GM18507 (cell line): ENCODE measurements at regions not wholly inside any gene's neighbourhood (a gene's known extent, or its start where the extent isn't known, plus 50 kb on each side); places are given as distances from the start of the nearest gene placed in this dataset.

Source experiments
- DNase-seq: peaks from one replicate; pipeline ENCODE4 v3.0.0; 2011; ENCODE audit warnings: low read depth; ENCODE audit not compliant: insufficient read length; ENCODE audit errors: extremely low spot score
- FAIRE-seq: peaks from 2 replicates; lab custom pipeline; 2011; peaks lifted over from hg19 to GRCh38; lab: Jason Lieb, UNC

- FAIRE-seq: no peak
- no peak for DNase-seq
Measured at GRCh38 chr3:66588340-66588847, 87.6 kb upstream of the LRIG1 start.

DNA sequence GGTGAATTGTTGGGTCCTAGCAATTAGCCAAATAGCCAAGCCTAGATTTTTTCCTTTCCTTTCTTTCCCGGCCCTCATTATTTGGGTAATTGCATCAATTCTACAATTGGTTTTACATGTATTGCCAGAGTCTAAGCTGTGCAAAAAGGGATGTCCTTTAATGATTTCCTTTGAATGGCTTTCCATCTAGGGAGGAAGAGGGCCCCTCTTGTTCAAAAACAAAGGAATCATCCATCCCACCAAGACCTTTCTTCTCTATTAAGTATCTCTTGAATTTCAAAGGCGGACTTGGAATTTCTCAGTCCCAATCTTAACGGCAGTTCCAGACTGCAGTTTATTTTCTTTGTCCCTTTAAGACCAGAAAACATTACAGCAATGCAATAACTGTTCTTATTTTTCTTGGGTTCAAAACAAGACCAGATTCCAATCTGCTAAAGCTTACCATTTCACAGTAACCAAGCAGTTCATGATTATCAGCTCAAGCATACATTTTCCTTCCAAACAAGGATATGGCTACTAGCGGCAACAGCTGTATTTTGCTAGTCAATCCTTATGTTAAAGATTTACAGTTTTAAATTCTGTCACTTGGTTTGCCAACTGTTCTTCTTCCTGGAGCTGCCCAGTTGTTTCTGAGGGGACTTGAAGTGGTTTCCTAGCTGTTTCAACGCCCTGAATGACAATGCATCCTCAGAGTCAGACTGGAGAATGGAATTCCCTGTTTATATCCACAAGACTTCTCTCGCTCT is 91.4 kb upstream of the LRIG1 start:
- FAIRE-seq: no peak
- DNase-seq: no peak

DNA sequence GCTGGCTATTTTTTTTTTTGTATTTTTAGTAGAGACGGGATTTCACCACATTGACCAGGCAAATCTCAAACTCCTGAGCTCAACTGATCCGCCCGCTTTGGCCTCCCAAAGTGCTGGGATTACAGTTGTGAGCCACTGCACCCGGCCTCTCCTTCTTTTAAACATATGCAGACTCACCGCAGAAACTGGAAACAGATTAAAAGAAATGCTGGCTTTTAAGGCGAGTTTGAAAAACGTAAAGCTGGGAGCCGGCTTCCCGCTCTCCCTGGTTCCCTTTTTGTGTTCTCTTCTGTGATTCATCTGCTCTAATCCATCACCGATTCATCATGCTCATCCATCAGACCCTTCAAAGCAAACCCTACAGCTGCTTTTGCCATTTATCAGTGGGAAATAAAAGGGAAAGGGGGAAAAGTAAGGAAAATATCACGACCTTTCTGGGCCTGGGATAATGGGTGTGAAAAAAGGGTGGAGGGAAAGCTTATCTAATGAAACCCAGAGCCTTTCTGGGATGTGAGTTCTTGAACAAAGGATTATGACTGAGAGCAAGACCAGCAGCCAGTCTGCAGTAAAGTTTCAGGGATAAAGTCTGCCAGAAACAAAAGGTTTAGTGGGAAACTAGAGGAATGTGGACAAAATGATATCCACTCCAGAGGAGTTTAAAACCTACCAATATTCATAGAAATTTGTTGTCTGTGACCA is 92.3 kb upstream of the LRIG1 start:
- DNase-seq: no peak
- no peak for FAIRE-seq

GRCh38 chr3:66593978-66594377 is 93.2 kb upstream of the LRIG1 start:
- FAIRE-seq: no peak

DNA sequence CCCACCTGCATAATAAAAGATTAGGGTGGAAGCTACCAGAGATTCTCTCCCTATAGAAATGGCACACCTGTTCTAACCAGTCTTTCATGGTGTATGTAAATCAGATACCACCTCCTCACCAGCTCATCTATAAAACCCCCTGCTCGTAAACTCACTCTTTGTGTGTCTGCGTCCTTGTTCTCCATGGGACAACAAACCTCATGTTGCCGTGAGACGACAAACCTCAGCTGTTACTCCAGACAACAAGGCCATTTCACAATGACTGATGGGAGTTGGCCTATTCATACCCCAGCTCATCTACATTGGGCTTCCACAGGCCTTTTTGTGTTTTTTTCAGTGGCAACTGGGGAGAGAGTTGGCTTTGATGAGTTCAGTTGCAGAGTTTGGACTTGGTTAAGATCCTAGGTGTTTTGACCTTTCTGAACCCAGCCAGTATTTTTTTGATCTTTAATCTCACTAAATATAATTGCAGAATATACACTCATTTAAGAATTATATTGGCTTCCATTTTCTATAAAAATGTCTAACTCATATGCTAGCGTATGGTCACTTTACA is 96.6 kb upstream of the LRIG1 start:
- no peak for FAIRE-seq
- DNase-seq: no peak

More at GRCh38 chr3:66593978-66594377, 93.2 kb upstream of the LRIG1 start:
- no peak for DNase-seq

GRCh38 chr3:66598168-66598567 is 97.3 kb upstream of the LRIG1 start:
- DNase-seq (no peak), FAIRE-seq (no peak)

DNA sequence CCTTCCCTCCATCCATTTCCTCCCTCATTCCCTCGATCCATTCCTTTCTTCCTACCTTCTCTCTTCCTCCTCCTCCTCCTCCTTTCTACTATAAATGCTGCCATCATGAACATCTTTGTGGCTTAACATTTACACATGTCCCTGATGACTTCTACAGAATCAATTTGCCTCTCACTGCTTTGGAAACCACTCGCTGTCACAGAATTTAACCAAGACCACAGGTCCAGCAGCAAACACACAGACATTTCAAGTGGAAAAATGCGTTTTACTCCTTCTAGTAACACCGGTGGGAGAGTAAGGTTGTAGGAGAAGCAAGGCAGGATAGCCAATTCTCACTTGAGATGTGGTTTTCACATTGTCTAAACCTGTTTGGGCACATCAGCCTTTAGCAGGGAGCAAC is 101.4 kb upstream of the LRIG1 start:
- FAIRE-seq: no peak
- DNase-seq: no peak

DNA sequence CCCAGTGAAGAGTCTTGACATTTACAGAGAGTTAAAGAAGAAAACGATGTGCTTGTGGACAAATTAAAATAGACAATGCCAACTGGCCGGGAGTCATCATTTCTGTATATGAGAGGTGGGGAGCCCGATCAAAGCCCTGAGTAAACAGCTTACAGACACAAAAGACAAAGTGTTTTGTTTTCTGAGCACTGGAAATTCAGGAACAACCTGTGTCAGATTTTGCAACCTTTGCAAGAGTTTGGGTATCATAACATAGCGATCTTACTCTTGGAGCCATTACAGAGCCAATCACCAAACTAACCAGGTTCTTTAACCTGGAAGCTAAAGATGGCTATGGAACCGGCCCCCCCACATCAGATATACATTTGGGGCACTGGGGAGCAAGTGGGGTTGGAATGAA is 101.9 kb upstream of the LRIG1 start:
- DNase-seq: no peak
- no peak for FAIRE-seq

DNA sequence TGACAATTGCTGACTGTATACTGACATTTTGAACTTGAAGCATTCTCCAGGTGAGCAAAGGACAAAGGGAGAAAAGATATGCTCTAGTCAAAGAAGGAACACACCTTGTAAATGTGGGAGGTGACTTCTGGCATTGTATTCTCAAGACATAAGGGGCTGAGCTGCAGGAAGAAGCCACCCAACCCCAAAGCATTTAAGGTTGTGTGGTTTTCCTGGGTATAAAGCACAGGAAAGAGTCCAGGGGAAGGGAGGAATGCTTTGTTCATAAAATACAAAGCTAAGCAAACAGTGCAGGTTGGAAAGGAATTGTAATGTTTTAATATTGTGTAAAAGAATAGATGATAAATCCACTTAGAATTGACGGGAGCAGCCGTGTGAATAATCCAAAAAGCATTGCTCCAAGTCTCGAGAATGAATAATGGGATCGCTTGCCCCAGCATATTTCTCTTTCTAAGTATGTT is 102.4 kb upstream of the LRIG1 start:
- DNase-seq (no peak), FAIRE-seq (no peak)

DNA sequence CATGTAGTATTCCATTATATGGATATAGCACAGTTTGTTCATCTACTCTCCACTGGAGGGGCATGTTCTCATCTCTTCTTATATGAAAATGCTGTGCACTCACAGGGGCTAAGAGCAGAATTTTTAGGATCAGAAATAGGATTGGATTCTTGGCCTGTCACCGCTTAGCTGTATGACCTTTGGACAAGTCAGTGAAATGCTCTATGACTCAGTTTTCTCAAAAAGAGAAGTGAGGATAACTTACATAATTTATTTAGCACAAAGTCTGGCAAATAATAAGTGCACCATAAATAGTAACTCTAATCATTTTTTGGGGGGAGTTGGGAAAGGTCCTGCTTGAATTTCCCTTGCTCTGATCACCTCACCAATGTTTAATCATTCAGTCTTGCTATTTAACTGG is 103.7 kb upstream of the LRIG1 start:
- FAIRE-seq: no peak
- no peak for DNase-seq

GRCh38 chr3:66606126-66606525 is 105.3 kb upstream of the LRIG1 start:
- DNase-seq (no peak), FAIRE-seq (no peak)

DNA sequence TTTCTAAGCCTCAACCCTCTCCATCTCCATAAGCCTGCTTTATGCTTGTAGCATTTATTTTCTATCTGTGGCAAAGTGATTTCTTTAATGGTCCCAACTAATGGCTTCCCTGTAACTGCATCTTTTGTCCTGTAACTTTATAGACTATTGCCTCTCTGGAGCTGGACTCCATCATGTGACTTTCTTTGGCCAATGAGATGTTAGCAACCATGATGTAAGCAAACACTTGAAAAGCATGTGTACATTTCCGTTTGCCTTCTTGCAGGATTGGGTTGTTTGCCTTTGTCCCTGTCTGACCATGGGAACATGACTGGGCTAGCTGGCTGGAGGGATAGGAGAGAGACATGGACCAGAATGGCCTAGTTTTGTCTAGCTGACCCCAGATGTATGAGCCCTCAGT is 106.0 kb upstream of the LRIG1 start:
- DNase-seq (no peak), FAIRE-seq (no peak)

GRCh38 chr3:66609660-66610561 is 109.1 kb upstream of the LRIG1 start:
- no peak for DNase-seq
- no peak for FAIRE-seq

DNA sequence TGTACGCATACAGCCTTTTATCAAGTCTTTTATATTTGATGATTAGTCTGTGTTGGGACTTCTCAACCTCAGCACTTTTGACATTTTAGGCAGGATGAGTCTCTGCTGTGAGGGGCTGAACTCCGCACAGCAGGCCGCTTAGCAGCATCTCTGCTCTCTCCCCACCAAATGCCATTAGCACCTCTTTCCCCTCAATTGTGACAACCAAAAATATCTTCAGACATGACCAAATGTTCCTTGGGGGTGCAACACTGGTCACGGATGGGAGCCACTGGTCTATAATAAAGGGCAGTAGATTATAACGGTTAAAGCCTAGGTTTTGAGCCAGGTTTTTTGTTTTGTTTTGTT is 109.7 kb upstream of the LRIG1 start:
- no peak for FAIRE-seq

DNA sequence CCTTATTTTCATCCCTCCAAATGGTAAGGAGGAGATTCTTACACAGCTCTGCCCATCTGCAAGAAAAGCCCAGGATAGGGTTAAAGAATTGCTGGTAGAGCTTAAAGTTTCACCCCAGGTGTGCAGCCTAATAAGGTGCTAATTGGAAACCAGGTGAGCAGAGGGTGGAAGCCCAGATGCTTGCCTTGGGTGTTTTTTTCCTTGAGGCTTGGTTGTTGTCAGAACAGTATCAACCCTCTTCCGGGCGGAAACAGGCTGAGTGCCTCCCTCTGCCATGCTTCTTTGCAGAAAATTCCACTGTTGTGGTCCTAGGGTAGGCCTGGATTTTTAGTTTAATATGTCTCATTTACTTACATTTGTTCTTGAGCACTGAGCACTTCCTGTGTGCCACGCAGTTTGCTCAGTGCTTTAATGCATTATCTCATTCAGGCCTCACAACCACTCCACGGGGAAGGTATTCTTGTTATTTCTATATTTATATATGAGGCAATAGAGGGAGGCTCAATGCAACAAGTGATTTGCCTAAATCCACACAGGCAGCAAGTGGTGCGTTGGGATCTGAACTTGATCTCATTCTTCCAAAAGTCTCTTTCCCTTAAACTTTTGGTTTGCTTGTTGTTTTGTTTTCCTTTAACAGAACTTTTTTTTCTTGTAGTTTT is 115.0 kb upstream of the LRIG1 start:
- FAIRE-seq: no peak
- DNase-seq: no peak

More for the DNA sequence above, 109.7 kb upstream of the LRIG1 start:
- DNase-seq: no peak

- FAIRE-seq: no peak
- DNase-seq: no peak
Measured at GRCh38 chr3:66617351-66617750, 116.5 kb upstream of the LRIG1 start.

GRCh38 chr3:66618066-66618465 is 117.2 kb upstream of the LRIG1 start:
- no peak for DNase-seq

GRCh38 chr3:66620296-66620695 is 119.5 kb upstream of the LRIG1 start:
- FAIRE-seq: no peak
- no peak for DNase-seq

More at GRCh38 chr3:66618066-66618465, 117.2 kb upstream of the LRIG1 start:
- no peak for FAIRE-seq

DNA sequence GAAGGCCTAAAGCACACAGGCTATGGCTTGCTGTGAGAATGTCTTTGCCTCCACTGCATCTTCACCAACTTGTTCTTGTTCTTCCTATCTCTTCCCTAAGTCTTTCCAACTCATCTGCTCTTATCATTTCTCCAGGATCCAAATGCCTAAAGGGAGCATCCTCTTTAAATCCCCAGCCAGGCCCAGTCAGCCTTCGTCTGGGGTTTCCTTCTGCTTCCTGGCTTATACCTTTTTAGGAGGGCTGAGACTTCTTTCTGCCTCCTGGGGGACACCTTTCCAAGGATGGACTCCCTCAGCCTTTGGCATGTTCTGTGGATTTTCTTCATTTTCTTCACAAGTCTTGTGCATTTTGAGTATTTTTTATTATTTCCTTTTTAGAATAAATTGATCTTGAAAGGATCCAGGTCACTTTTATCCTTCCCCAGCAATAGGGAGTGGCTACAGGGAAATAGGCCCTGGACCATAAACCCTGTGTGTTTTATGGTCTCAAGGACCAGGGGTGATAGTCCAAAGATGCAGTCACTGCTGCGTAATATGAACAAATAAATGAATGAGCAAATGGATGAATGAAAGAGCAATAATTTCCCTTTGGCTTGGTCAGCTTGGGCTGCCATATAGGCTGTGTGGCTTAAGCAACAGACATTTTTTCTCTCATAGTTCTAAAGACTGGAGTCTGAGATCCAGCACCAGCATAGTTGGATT is 122.1 kb upstream of the LRIG1 start:
- FAIRE-seq (no peak), DNase-seq (no peak)
